Osteoblast (primary cell): ENCODE measurements at regions not wholly inside any gene's neighbourhood (a gene's known extent, or its start where the extent isn't known, plus 50 kb on each side); places are given as distances from the start of the nearest gene placed in this dataset.

ENCODE experiments used
- DNase-seq: peaks from one replicate; pipeline ENCODE4 v3.0.0; 2011; ENCODE audit warnings: low spot score, mixed read lengths; ENCODE audit not compliant: insufficient read length; ENCODE audit errors: missing footprints
- H2AFZ ChIP-seq: 2 replicates; pipeline ENCODE4 v1.6.0; 2011; ENCODE audit warnings: mild to moderate bottlenecking, low read length
- H3K27ac ChIP-seq: 2 replicates; pipeline ENCODE4 v1.5.1; 2011; ENCODE audit warnings: mild to moderate bottlenecking, low read depth, low read length, moderate library complexity
- H3K27me3 ChIP-seq: 2 replicates; pipeline ENCODE4 v1.6.0; 2012; ENCODE audit warnings: mild to moderate bottlenecking, control low read depth, inconsistent platforms, low read length, moderate library complexity; ENCODE audit not compliant: insufficient read depth
- H3K36me3 ChIP-seq: 2 replicates; pipeline ENCODE4 v1.5.1; 2011; ENCODE audit warnings: mild to moderate bottlenecking, low read length, control low read depth, moderate library complexity; ENCODE audit not compliant: insufficient read depth
- H3K4me1 ChIP-seq: 2 replicates; pipeline ENCODE4 v1.5.1; 2011; ENCODE audit warnings: mild to moderate bottlenecking, low read length, control low read depth, moderate library complexity; ENCODE audit not compliant: insufficient read depth
- H3K4me2 ChIP-seq: 2 replicates; pipeline ENCODE4 v1.6.0; 2011; ENCODE audit warnings: mild to moderate bottlenecking, low read length; ENCODE audit not compliant: insufficient read depth
- H3K4me3 ChIP-seq: fragments of 200-600 bp; sonication (generic); 3 replicates; pipeline ENCODE4 v1.5.1; 2012; ENCODE audit warnings: mild to moderate bottlenecking, low read length, inconsistent platforms; ENCODE audit not compliant: insufficient read depth
- H3K79me2 ChIP-seq: 2 replicates; pipeline ENCODE4 v1.6.0; 2012; ENCODE audit warnings: mild to moderate bottlenecking, low read length, control low read depth, inconsistent platforms; ENCODE audit not compliant: insufficient read depth
- H3K9me3 ChIP-seq: 2 replicates; pipeline ENCODE4 v1.5.1; 2011; ENCODE audit warnings: low read depth, low read length, control low read depth
- H4K20me1 ChIP-seq: 2 replicates; pipeline ENCODE4 v1.6.0; 2012; ENCODE audit warnings: mild to moderate bottlenecking, low read length, control low read depth; ENCODE audit not compliant: insufficient read depth
- CTCF ChIP-seq: IDR thresholded peaks from 2 replicates; pipeline ENCODE4 v1.5.1; 2011; ENCODE audit warnings: mild to moderate bottlenecking, low read depth, low read length, moderate library complexity; ENCODE audit errors: extremely low read depth

DNA sequence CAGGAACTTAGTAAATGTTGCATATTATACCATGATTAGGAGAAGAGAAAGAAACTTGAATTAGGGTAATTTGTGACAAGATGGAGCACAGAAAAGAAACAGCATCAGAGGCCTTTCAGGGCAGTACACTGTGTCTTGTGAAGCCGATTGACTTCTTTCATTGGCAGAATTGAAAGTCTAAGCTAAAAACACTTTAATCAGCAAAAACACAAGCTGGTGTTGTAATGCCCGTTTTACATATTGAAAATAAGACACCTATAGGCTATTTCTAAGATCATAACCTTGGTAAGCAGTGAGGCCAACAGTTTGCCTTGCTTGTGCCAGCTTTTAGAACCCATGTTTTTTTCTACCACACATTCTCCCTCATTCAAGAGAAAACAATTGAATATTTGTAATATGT, 1378.1 kb upstream of the NXPH2 start:
- Histone ChIP-seq H3K4me1 (no peaks in the 10 kb centered on the region), H2AFZ (no peak overlapping the region)

DNA sequence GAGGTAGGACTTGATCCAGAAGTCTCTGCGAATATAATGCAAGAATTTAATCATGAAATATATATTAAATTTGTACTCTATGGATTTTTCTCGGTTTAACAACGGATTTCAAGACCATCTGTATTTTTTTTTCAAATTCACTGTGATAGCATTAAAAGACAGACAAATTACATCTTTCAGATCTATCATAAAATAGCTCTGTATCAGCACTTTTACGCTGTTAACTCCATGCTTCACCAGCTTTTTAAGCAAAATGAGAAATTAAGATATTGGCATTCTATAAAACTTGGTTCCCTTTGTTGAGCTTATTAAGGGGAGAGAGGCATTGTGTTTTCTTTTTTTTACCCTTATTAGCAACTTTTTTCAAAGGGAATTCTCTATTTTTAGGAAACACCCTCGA, 1377.6 kb upstream of the NXPH2 start:
- Histone ChIP-seq H3K36me3 (no peaks in the 10 kb centered on the region), H3K4me2 (no peak overlapping the region), H3K79me2 (no peaks in the 10 kb centered on the region), H2AFZ (no peak overlapping the region), H3K27ac (no peak overlapping the region), H3K9me3 (no peaks in the 10 kb centered on the region), H3K27me3 (no peaks in the 10 kb centered on the region), H4K20me1 (no peaks in the 10 kb centered on the region), H3K4me1 (no peaks in the 10 kb centered on the region), H3K4me3 (no peak overlapping the region)
- DNase-seq, result no peak
- TF ChIP-seq CTCF, result no peak

More for the DNA sequence above, 1378.1 kb upstream of the NXPH2 start:
- H3K4me2 ChIP-seq, result no peak overlapping the region
- H3K27ac ChIP-seq, result no peak overlapping the region
- H4K20me1 ChIP-seq, result no peaks in the 10 kb centered on the region
- DNase-seq, result no peak
- no peaks in the 10 kb centered on the region for H3K79me2 ChIP-seq
- TF ChIP-seq CTCF, result no peak
- no peaks in the 10 kb centered on the region for H3K27me3 ChIP-seq
- H3K9me3 ChIP-seq, result no peaks in the 10 kb centered on the region
- H3K4me3 ChIP-seq, result no peak overlapping the region
- H3K36me3 ChIP-seq, result no peaks in the 10 kb centered on the region

GRCh38 chr2:140154706-140155105, 1374.5 kb upstream of the NXPH2 start:
- Histone ChIP-seq H3K79me2 (no peaks in the 10 kb centered on the region), H3K4me2 (no peak overlapping the region), H3K27ac (no peak overlapping the region), H3K4me1 (no peaks in the 10 kb centered on the region), H3K9me3 (no peaks in the 10 kb centered on the region), H3K36me3 (no peaks in the 10 kb centered on the region), H3K4me3 (no peak overlapping the region), H2AFZ (no peak overlapping the region), H4K20me1 (no peaks in the 10 kb centered on the region), H3K27me3 (no peaks in the 10 kb centered on the region)
- TF ChIP-seq CTCF, result no peak
- DNase-seq, result no peak

GRCh38 chr2:140154271-140154670, 1374.1 kb upstream of the NXPH2 start:
- Histone ChIP-seq H4K20me1 (no peaks in the 10 kb centered on the region), H3K79me2 (no peaks in the 10 kb centered on the region), H2AFZ (no peak overlapping the region), H3K4me2 (no peak overlapping the region), H3K9me3 (no peaks in the 10 kb centered on the region), H3K27ac (no peak overlapping the region), H3K4me1 (no peaks in the 10 kb centered on the region), H3K27me3 (no peaks in the 10 kb centered on the region), H3K4me3 (no peak overlapping the region), H3K36me3 (no peaks in the 10 kb centered on the region)
- no peak for DNase-seq
- no peak for TF ChIP-seq CTCF
